Activated naive CD4-positive, alpha-beta T cell treated with anti-CD3 and anti-CD28 coated beads, Interleukin-2, amount 50 U/mL, for 24 hours (primary cell): ENCODE measurements at regions not wholly inside any gene's neighbourhood (a gene's known extent, or its start where the extent isn't known, plus 50 kb on each side); places are given as distances from the start of the nearest gene placed in this dataset.
"Not testable (repeated sequence)": the region's sequence is repeated elsewhere in the genome, so short reads cannot be mapped to it uniquely, and the experiment has no call there.

Experiments
- H3K27ac Mint-ChIP-seq: one replicate; pipeline ENCODE4 v1.8.0; 2021; ENCODE audit warnings: mild to moderate bottlenecking, mixed read lengths
- H3K27me3 Mint-ChIP-seq: one replicate; pipeline ENCODE4 v1.8.0; 2021; ENCODE audit warnings: mixed read lengths
- H3K36me3 Mint-ChIP-seq: one replicate; pipeline ENCODE4 v1.8.0; 2021; ENCODE audit warnings: mixed read lengths
- H3K4me1 Mint-ChIP-seq: one replicate; pipeline ENCODE4 v1.8.0; 2021; ENCODE audit warnings: mixed read lengths
- H3K4me3 Mint-ChIP-seq: one replicate; pipeline ENCODE4 v1.8.0; 2021; ENCODE audit warnings: mild to moderate bottlenecking, mixed read lengths
- H3K9me3 Mint-ChIP-seq: one replicate; pipeline ENCODE4 v1.8.0; 2021; ENCODE audit warnings: mixed read lengths

- H3K4me3 Mint-ChIP-seq, H3K36me3 Mint-ChIP-seq, H3K27me3 Mint-ChIP-seq, H3K4me1 Mint-ChIP-seq, H3K9me3 Mint-ChIP-seq, H3K27ac Mint-ChIP-seq: not testable (repeated sequence)
Measured at GRCh38 chr7:114169389-114169788, 245.2 kb upstream of the FOXP2 start.

- H3K4me3 Mint-ChIP-seq: no peak overlapping the region
- no peaks in the 10 kb centered on the region for H3K4me1 Mint-ChIP-seq
- H3K27ac Mint-ChIP-seq: no peak overlapping the region
- no peaks in the 10 kb centered on the region for H3K9me3 Mint-ChIP-seq
- no peaks in the 10 kb centered on the region for H3K27me3 Mint-ChIP-seq
- H3K36me3 Mint-ChIP-seq: no peaks in the 10 kb centered on the region
Measured at GRCh38 chr7:114160925-114161324, 242.1 kb upstream of the PPP1R3A start.

GRCh38 chr7:114158854-114159253 lies 240.0 kb upstream of the PPP1R3A start:
- Mint-ChIP-seq H3K4me3 (no peak overlapping the region), H3K9me3 (no peaks in the 10 kb centered on the region), H3K27ac (no peak overlapping the region), H3K27me3 (no peaks in the 10 kb centered on the region), H3K36me3 (no peaks in the 10 kb centered on the region), H3K4me1 (no peaks in the 10 kb centered on the region)

- Mint-ChIP-seq H3K9me3 (no peaks in the 10 kb centered on the region), H3K27me3 (no peaks in the 10 kb centered on the region), H3K4me1 (no peaks in the 10 kb centered on the region), H3K4me3 (no peak overlapping the region), H3K36me3 (no peaks in the 10 kb centered on the region), H3K27ac (no peak overlapping the region)
Measured at GRCh38 chr7:114158275-114158674, 239.5 kb upstream of the PPP1R3A start.

GRCh38 chr7:114156178-114156577 lies 237.4 kb upstream of the PPP1R3A start:
- Mint-ChIP-seq H3K9me3 (no peaks in the 10 kb centered on the region), H3K27ac (no peak overlapping the region), H3K4me3 (no peak overlapping the region), H3K36me3 (no peaks in the 10 kb centered on the region), H3K27me3 (no peaks in the 10 kb centered on the region), H3K4me1 (no peaks in the 10 kb centered on the region)

GRCh38 chr7:114155116-114156110 lies 236.6 kb upstream of the PPP1R3A start:
- Mint-ChIP-seq H3K27ac (no peak overlapping the region), H3K4me3 (no peak overlapping the region), H3K9me3 (no peaks in the 10 kb centered on the region), H3K27me3 (no peaks in the 10 kb centered on the region), H3K36me3 (no peaks in the 10 kb centered on the region), H3K4me1 (no peaks in the 10 kb centered on the region)

- no peaks in the 10 kb centered on the region for H3K27me3 Mint-ChIP-seq
- H3K36me3 Mint-ChIP-seq: no peaks in the 10 kb centered on the region
- no peaks in the 10 kb centered on the region for H3K9me3 Mint-ChIP-seq
- H3K4me1 Mint-ChIP-seq: no peaks in the 10 kb centered on the region
- H3K4me3 Mint-ChIP-seq: no peak overlapping the region
- no peak overlapping the region for H3K27ac Mint-ChIP-seq
Measured at GRCh38 chr7:114153700-114154099, 234.9 kb upstream of the PPP1R3A start.

GRCh38 chr7:114152314-114152938 lies 233.6 kb upstream of the PPP1R3A start:
- Mint-ChIP-seq H3K27ac (no peak overlapping the region), H3K4me3 (no peak overlapping the region), H3K36me3 (no peaks in the 10 kb centered on the region)

GRCh38 chr7:114151777-114152176 lies 233.0 kb upstream of the PPP1R3A start:
- no peaks in the 10 kb centered on the region for H3K9me3 Mint-ChIP-seq
- no peaks in the 10 kb centered on the region for H3K4me1 Mint-ChIP-seq
- no peak overlapping the region for H3K27ac Mint-ChIP-seq
- H3K36me3 Mint-ChIP-seq: no peaks in the 10 kb centered on the region
- H3K4me3 Mint-ChIP-seq: no peak overlapping the region
- H3K27me3 Mint-ChIP-seq: no peaks in the 10 kb centered on the region

More at GRCh38 chr7:114152314-114152938, 233.6 kb upstream of the PPP1R3A start:
- H3K9me3 Mint-ChIP-seq: no peaks in the 10 kb centered on the region
- H3K27me3 Mint-ChIP-seq: no peaks in the 10 kb centered on the region
- no peaks in the 10 kb centered on the region for H3K4me1 Mint-ChIP-seq

GRCh38 chr7:114150689-114151088 lies 231.9 kb upstream of the PPP1R3A start:
- Mint-ChIP-seq H3K9me3 (no peaks in the 10 kb centered on the region), H3K27ac (no peak overlapping the region), H3K4me3 (no peak overlapping the region), H3K36me3 (no peaks in the 10 kb centered on the region), H3K27me3 (no peaks in the 10 kb centered on the region), H3K4me1 (no peaks in the 10 kb centered on the region)

- Mint-ChIP-seq H3K27me3 (no peaks in the 10 kb centered on the region), H3K9me3 (no peaks in the 10 kb centered on the region), H3K36me3 (no peaks in the 10 kb centered on the region), H3K4me1 (no peaks in the 10 kb centered on the region), H3K27ac (no peak overlapping the region), H3K4me3 (no peak overlapping the region)
Measured at GRCh38 chr7:114148779-114149178, 230.0 kb upstream of the PPP1R3A start.

GRCh38 chr7:114141415-114141814 lies 222.6 kb upstream of the PPP1R3A start:
- Mint-ChIP-seq H3K4me3 (no peak overlapping the region), H3K4me1 (no peaks in the 10 kb centered on the region), H3K36me3 (no peaks in the 10 kb centered on the region), H3K27me3 (no peaks in the 10 kb centered on the region), H3K9me3 (no peaks in the 10 kb centered on the region), H3K27ac (no peak overlapping the region)

GRCh38 chr7:114140561-114140960 lies 221.8 kb upstream of the PPP1R3A start:
- H3K4me1 Mint-ChIP-seq: no peaks in the 10 kb centered on the region
- H3K27ac Mint-ChIP-seq: no peak overlapping the region
- H3K4me3 Mint-ChIP-seq: no peak overlapping the region
- H3K9me3 Mint-ChIP-seq: no peaks in the 10 kb centered on the region
- no peaks in the 10 kb centered on the region for H3K27me3 Mint-ChIP-seq
- no peaks in the 10 kb centered on the region for H3K36me3 Mint-ChIP-seq

- not testable (repeated sequence) for H3K36me3 Mint-ChIP-seq, H3K27me3 Mint-ChIP-seq, H3K9me3 Mint-ChIP-seq, H3K4me3 Mint-ChIP-seq, H3K27ac Mint-ChIP-seq, H3K4me1 Mint-ChIP-seq
Measured at GRCh38 chr7:114139690-114140089, 220.9 kb upstream of the PPP1R3A start.

GRCh38 chr7:114138587-114138986 lies 219.8 kb upstream of the PPP1R3A start:
- Mint-ChIP-seq H3K4me1 (no peaks in the 10 kb centered on the region), H3K36me3 (no peaks in the 10 kb centered on the region), H3K9me3 (no peaks in the 10 kb centered on the region), H3K27ac (no peak overlapping the region), H3K4me3 (no peak overlapping the region), H3K27me3 (no peaks in the 10 kb centered on the region)

- H3K4me3 Mint-ChIP-seq: no peak overlapping the region
- no peak overlapping the region for H3K27ac Mint-ChIP-seq
- no peaks in the 10 kb centered on the region for H3K27me3 Mint-ChIP-seq
- H3K36me3 Mint-ChIP-seq: no peaks in the 10 kb centered on the region
- H3K4me1 Mint-ChIP-seq: no peaks in the 10 kb centered on the region
- H3K9me3 Mint-ChIP-seq: peaks cover 5% of the 10 kb centered on the region
Measured at GRCh38 chr7:114133717-114134116, 214.9 kb upstream of the PPP1R3A start.
